Fibroblast of skin of abdomen (primary cell): ENCODE measurements at regions not wholly inside any gene's neighbourhood (a gene's known extent, or its start where the extent isn't known, plus 50 kb on each side); places are given as distances from the start of the nearest gene placed in this dataset.

Experiments
- DNase-seq: peaks from one replicate; pipeline ENCODE4 v3.0.0-alpha.2; 2013

DNA sequence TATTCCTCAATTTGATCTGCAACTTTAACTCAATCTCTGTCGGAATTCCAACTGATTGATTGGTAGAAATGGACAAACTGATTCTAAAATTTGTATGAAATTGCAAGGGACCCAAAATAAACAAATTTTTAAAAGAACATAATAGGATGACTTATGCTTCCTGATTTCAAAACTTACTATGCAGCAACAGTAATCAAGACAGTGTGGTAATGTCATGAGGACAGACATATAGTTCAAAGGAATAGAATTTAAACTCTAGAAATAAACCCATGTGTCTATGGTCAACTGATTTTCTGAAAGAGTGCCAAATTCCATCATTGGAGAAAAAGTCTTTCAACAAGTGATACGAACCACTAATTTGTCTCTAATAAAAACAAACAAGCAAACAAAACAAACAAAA is 1320.1 kb upstream of the GJE1 start:
- no peak for DNase-seq

DNA sequence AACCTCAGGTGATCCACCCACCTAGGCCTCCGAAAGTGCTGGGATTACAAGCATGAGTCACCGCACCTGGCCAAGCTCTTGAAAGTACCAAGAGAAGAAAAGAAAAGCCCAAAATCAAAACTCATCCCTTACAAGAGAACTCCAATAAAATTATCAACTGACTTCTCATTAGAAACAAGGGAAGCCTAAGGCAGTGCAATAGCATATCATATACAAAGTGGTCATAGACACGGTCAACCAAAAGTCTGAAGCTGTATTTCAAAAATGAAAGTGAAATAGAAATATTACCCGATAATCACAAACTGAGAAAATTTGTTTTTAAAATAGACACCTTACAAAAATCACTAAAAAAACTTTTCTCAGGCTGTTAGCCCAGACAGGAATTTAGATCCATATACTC is 1321.1 kb upstream of the GJE1 start:
- DNase-seq, result no peak

DNA sequence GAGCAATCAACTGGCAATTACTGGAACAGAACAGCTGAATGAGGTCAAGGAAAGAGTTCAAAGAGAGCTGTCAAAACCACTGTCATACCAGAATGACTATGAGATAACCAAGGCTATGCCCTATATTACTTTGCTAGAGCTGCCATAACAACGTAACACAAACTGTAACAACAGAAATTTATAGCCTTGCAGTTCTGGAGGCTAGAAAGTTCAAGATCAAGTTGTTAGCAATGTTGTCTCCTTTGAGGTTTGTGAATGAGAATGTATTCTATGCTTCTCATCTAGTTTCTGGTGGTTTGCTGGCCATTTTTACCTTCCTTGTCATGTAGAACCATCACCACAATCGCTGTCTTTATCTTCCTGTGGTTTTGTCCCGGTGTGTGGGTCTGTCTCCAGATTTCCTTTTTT is 1323.0 kb upstream of the GJE1 start:
- peak; percentile 8 for DNase-seq

DNA sequence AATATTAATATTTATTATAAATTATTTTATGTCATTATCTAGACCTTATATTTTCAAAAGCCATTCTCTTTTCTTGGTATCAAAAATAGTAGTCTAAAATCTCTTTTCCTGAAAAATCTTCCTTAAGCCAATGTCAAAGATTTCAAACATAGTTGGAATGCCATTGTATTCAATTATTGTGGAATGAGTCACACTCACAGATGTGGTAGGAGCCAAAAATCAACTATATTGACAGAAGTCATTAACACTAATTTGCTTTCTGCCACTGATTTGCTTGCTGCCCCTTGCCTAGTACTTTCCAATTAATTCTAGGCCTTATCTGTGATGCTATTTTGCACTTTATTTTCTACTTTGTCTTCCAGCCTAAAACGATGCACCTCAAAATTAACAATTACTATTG is 1326.3 kb upstream of the GJE1 start:
- DNase-seq, result peak; percentile 38

DNA sequence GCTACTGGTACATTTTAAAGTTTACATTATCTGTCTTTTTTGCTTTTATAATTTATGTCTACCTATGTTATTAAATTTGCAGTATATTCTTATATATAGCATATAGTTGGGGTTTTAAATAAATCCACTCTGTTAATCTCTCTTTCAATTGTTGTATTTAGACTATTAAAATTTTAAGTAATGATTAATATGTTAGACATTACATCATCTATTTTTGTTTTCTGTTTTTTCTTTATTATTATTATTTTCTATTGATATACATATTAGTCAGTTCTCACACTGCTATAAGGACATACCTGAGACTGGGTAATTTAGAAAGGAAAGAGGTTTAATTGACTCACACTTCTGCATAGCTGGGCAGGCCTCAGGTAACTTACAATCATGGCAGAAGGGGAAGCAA is 1338.2 kb upstream of the GJE1 start:
- DNase-seq, result no peak

DNA sequence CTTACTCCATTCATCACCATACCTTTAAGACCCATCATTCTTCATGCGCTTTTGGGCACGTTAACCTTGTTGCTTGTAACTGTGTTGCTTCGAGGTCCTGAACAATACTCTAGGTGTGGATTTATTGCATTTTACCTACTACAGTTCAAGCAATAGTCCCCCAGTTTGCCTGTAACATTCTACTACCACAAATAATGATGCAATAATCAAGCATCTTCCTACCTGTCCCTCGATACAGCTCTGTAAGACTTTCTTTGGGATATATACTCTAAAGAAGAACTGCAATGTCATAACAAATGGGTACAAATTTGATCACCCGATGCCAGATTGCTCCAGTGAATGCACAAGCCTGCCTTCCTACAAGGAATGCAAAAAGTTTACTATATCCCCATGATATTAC is 1342.6 kb upstream of the GJE1 start:
- no peak for DNase-seq

DNA sequence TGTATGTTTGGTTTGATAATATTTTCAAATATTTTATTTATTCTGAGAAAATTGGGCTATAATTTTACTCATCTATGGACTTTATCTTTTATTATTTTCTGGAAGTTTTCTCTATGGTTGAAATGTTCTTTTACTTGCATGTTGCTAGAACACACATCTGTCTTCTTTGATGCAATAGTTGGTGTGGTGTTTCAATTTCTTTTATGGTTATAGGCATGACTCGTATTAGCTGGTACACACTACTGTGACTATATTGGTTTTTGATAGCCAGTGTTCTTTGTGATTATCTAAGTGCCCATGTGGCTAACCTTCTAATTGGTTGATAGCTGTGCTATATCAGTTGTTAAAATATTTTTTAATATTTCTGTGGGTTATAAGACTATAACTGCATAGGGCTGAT is 1343.3 kb upstream of the GJE1 start:
- DNase-seq, result no peak

DNA sequence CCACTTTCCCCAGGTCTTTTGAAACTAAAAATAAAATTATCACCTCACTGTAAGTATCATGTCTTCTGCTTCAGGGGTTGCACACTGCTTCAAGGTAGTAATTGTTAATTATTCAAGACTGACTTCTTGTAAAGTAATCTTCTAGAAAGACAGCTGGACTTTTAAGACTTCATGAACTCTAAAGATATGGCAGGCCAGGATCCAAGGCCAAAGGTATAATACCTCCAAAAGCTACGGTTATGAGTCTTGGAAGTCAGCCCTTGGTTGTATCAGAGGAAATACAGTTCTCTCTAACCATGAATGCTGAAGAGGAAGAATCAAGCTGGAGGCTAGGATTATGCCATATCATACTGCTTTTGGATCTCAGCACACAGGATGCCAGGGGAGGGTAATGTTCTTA is 1346.8 kb upstream of the GJE1 start:
- no peak for DNase-seq

DNA sequence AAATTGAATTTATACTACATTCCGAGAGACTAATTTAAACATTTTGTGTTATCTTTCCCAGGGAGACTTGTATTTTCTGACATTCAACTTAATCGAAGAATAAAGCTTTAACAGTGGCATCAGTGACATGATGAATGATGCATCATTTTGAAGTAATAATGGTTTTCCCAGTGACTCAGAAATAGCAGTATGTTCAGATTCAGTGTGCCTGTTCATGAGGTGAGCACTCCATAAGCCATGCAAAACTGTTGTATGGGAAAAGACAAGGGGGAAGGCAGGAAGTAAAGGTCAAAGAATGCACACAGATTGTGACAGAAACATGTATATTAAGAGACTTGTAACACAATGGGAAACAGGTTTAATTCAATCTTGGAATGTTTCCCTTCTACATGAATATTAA is 1348.2 kb upstream of the GJE1 start:
- peak; percentile 59 for DNase-seq

DNA sequence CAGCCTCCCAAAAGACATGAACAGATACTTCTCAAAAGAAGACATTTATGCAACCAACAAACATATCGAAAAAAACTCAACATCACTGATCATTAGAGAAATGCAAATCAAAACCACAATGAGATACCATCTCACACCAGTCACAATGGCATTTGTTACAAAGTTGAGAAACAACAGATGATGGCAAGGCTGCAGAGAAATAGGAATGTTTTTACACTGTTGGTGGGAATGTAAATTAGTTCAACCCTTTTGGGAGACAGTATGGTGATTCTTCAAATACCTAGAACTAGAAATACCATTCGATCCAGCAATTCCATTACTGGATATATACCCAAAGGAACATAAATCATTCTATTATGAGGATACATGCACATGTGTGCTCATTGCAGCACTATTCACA is 1349.2 kb upstream of the GJE1 start:
- DNase-seq, result peak; percentile 70

DNA sequence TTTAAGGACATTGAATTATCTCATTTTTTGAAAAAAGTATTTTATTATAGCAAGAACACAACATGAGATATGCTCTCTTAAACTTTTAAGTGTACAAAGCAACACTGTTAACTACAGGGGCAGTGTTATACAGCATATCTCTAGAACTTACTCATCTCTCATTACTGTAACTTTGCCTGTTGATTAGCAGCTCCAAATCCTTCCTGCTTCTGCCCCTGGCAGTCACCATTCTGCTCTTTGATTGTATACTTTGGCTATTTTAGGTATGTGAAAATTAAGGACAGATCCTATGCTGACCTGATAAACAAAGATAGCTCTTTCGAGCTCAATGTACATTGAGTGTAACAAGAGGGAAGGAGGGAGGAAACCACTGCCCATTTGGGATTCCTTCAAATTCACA is 1349.8 kb upstream of the GJE1 start:
- DNase-seq, result peak; percentile 14

DNA sequence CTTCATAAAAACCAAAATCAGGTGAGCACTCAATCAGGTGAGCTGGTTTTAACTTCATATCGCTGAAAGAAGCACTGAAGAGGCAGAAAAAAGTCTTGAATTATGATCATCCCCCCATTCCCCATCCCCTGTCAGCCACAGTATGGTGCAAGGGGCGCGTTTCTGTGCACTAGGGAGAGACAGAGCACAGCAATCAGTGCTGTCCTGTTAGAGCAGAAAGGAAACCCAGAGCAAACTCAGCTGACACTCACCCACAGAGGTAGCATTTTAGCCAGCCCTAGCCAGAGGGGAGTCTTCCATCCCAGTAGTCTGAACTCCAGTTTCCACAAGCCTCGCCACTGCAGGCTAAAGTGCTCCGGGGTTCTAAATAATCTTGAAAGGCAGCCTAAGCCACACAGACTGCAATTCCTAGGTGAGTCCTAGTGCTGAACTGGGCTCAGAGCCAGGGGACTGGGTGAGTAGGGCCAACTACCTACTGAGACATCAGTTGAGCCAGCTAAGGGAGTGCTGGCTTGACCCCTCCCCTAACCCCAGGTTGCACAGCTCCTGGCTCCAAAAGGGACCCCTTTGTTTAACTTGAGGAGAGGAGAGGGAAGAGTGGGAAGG is 1352.6 kb upstream of the GJE1 start:
- DNase-seq, result no peak

DNA sequence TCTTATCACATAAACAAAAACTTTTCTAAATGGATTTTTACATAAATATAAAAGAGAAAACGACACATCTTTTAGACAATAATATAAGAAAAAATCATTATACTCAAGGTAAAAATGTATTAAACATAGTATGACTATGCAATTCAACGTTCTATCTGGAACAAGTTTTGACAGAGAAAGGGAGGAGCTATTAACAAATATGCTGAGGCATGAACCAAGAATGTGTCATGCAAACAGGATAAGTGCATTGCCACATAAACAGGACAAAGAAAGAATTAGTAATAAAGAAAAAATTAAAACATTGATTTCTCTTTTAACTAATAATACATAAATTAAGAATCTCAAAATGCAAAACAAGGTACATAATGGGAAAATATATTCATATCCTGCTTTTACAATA is 1353.4 kb upstream of the GJE1 start:
- no peak for DNase-seq

DNA sequence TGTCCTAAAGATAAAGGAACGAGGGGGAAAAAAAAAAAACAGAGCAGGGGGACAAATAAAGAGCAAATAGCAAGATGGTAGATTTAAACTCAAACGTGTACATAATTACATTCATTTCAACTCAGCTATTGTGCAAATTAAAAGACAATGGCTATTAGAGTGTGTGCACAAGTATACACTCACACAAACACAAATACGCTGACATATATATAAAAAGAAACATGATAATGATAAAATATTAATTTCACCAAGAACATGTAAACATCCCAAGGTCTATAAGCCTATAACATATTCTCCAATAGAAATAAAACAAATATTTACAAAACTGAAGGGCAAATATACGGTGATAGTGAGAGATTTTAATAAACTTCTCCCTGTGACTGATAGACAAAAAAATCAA is 1354.9 kb upstream of the GJE1 start:
- DNase-seq, result no peak

DNA sequence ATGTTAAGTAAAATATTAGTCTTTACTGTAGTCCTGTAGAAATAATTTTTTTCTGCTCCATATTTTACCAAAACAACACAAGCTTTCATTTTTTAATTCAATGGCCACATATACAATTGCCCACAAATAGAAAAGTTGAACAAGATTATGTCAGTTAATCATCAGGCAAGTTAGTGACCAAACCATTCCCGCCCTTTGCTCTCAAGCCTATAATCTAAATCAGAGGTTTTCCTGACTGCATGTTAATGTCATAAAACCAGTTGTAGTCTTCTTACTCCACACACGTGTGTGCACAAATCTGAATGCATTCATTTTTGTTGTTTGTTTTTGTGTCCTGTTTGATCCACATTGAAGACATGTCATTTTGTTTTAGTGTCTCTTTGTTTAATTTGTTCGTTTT is 1357.7 kb upstream of the GJE1 start:
- DNase-seq, result no peak

DNA sequence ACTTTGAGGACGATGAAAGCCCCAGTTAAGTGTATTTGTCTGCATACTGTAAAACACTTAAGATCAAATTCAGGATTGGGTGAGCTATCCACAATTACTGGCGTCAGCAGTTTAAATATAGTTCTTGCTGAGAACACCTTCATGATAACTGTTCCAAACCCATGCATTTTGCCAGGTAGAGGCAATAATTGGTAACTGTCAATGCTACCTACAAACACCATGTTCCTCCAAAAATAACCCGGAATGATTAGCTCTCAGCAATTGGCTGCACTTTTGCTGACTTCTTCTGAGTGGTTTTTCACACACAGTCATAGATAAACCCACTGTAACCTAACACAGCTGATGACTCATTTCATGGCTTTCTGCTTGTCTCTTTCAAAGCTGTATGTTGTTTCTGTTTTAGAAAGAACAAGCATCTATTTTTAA is 1358.6 kb upstream of the GJE1 start:
- peak; percentile 75 for DNase-seq

DNA sequence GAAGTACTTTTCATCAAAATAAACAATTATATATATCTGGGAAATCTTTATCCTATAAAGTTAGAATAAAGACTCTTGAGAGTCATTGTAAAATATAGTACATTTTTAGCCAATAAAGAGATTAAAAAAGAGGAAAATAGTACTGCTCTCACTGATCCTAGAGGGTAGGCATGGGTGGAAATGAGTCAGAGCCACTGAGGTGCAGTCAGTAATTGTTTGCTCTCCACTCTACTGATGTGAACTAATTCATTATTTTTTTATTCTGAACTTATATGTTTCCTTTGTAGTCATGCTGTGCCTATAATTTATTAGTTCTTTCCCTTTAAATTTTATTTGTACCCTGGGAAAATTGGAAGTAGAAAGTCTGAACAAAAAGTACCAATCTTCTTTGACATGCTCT is 1359.4 kb upstream of the GJE1 start:
- no peak for DNase-seq

DNA sequence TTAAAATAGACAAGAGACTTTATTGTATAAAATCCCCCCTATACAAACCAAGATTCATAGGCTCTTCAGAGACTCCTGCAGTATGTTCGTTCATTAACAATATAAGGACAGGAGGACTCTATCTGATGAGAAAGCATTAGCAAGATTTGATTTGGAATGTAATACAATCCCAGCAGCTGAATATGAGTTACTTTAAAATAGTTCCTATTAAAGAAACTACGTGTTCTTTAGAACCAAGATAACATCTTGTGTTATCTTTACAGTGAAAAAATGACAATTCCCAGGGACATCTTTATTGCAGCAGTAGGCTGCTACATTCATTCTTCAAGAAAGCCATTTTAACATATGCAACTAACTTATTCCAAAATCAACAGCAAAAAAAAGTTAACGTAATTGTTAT is 1360.1 kb upstream of the GJE1 start:
- no peak for DNase-seq

DNA sequence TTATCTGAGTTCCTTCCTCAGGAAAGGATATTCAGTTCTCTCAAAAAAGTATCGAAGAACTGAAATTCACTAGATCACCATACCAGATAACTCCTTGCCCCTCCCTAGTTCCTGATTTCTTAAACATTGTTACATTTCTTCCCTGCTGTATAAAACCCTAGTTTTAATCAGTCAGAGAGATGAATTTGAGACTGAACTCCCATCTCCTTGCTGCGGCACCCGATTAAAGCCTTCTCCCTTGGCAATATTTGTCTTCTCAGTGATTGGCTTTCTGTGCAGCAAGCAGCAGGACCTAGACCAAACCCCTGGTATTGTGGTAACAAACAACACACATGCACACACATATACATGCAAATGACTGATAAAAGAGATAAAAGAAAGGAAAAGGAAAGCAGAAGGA is 1364.6 kb upstream of the GJE1 start:
- no peak for DNase-seq

DNA sequence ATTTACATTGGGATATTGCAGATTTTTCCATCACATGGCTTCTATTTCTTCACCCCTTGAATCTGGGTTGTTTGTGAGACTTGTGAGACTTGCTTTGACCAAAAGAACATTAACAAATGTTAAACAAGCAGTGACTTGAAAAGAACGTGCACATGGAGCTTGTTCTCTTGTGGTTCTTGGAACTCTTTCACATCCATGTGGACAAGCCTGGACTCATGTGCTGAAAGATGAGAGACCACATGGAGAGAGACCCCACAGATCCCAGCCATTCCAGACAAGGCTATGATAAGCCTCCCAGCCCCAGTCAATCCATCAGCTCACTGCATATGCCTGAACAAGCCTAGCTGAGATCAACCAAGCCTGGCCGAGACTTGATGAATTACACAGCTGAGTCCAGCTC is 1365.7 kb upstream of the GJE1 start:
- no peak for DNase-seq

DNA sequence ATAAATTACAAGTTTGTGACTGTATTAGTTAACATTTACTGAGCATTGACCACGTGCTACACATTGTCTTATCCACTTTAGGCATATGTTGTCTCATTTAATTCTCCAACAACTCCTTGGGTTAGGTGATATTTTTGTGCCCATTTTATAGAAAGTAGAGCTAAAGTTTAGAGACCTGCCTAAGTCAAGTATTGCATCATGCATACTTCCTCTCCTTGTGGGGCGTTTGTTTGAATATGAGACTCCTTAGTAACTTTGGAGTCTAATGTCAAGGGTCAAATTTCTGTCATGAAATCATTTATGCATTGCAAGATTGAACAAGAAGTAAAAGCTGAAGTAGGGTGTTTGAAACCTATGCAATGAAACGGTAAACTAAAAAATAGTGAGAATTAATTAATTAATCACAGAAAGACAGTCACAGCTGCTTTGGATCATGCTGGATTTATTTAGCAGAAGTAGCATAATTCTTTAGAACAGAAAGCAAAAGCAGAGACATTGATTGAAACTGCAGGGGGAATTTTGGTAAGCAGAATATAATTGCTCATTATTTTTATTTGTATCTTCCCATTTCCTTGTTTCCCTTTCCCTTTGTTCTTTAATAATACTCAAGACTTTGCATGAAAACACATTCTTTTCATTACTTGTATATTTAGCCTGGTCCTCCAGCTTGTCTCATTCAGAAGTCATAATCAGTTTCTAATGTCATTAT is 1374.4 kb upstream of the GJE1 start:
- DNase-seq, result no peak

DNA sequence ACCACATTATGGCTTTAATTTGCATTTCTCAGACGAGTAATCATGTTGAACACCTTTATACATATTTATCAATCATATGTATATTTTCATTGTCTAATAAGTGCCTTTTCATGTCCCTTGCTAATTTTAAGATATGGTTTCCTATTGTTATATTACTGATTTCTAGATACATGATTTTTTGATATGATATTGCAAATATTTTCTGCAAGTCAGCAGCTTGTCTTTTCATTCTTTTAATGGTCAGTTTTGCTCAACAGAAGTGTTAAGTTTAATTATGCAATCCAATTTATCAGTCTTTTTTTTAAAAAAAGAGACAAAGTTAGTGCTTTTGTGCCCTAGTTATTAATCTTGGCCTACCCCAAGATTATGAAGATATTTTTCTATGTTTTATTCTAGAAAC is 1377.8 kb upstream of the CITED2 start:
- no peak for DNase-seq

DNA sequence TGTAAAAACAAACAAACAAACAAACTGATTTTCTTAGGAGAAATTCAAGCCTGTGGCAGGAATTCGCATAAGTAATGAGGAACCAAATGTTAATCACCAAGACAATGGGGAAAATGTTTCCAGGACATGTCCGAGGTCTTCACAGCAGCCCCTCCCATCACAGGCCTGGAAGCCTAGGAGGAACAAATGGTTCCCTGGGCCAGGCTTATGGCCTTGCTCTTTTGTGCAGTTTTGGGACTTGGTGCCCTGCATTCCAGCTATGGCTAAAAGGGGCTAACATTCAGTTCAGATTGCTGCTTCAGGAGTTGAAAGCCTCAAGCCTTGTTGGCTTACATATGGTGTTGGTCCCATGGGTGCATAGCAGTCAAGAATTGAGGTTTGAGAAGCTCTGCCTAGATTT is 1372.7 kb upstream of the CITED2 start:
- no peak for DNase-seq

DNA sequence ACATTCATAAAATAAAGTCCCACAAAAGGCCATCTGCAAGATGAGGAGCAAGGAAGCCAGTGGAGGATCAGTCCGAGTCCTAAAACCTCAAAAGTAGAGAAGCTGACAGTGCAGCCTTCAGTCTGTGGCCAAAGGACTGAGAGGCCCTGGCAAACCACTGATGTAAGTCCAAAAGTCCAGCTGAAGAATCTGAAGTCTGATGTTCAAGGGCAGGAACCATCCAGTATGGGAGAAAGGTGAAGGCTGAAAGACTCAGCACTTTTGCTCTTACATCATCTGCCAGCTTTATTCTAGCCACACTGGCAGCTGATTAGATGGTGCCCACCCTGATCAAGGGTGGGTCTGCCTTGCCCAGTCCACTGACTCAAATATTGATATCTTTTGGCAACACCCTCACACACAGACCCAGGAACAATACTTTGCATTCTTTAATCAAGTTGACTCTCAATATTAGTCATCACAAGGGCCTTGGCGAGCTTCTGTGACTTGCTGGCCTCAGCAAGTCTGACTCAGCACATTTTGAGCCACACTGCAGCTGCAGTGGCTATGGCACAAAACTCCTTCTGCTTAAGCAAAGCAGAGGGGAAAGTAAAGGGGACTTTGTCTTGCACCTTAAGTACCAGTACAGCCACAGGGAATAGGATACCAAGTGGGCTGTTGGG is 1370.3 kb upstream of the CITED2 start:
- peak; percentile 64 for DNase-seq
